K562 (cell line): ENCODE measurements at regions not wholly inside any gene's neighbourhood (a gene's known extent, or its start where the extent isn't known, plus 50 kb on each side); places are given as distances from the start of the nearest gene placed in this dataset.

ENCODE experiments used
- ATF1 ChIP-seq, 2 experiments: fragments of 450-650 bp in 1 of 2; IDR thresholded peaks; 2 replicates each; pipeline ENCODE4 v1.6.1; 2016; ENCODE audit warnings: missing compliant biosample characterization in 1 of 2, missing genetic modification characterization in 1 of 2
- CREM ChIP-seq: IDR thresholded peaks from 2 replicates; pipeline ENCODE4 v1.6.1; 2014; ENCODE audit warnings: antibody characterized with exemption, low read depth
- FOXJ2 ChIP-seq: fragments of 200-800 bp; sonication (Bioruptor generic); IDR thresholded peaks from 2 replicates; pipeline ENCODE4 v1.6.1; 2016; ENCODE audit warnings: missing genetic modification characterization, missing compliant biosample characterization
- GABPB1 ChIP-seq: sonication (generic); formaldehyde crosslinking; IDR thresholded peaks from 2 replicates; pipeline ENCODE4 v1.8.0; 2022; ENCODE audit warnings: mild to moderate bottlenecking, missing genetic modification reagents
- JUND ChIP-seq, 2 experiments: IDR thresholded peaks; 2 replicates in 1 of 2; 3 replicates in 1 of 2; pipeline ENCODE4 v1.6.1; 2011; ENCODE audit warnings: borderline replicate concordance in 2 of 2, low read depth in 2 of 2, low read length in 2 of 2, improper control_type of control experiment in 1 of 2, missing biosample characterization in 1 of 2, missing genetic modification characterization in 1 of 2, missing genetic modification reagents in 1 of 2
- MEIS2 ChIP-seq: fragments of 450-650 bp; IDR thresholded peaks from 2 replicates; pipeline ENCODE4 v1.6.1; 2014; ENCODE audit warnings: mild to moderate bottlenecking; ENCODE audit not compliant: partially characterized antibody
- XRCC4 ChIP-seq: IDR thresholded peaks from one replicate; pipeline ENCODE4 v1.6.1; 2011; ENCODE audit not compliant: insufficient read depth, insufficient read length; ENCODE audit errors: extremely low read depth
- ZNF644 ChIP-seq: fragments of 200-800 bp; sonication (Bioruptor generic); IDR thresholded peaks from 2 replicates; pipeline ENCODE4 v1.6.1; 2016; ENCODE audit warnings: low read depth, missing genetic modification characterization, missing compliant biosample characterization
- ZNF75A ChIP-seq: fragments of 450-650 bp; formaldehyde crosslinking; IDR thresholded peaks from 2 replicates; pipeline ENCODE4 v1.4.0; 2020; ENCODE audit warnings: mild to moderate bottlenecking
- ZNF778 ChIP-seq: fragments of 450-650 bp; formaldehyde crosslinking; IDR thresholded peaks from 2 replicates; pipeline ENCODE4 v1.4.0; 2020; ENCODE audit warnings: mild to moderate bottlenecking, moderate library complexity
- TF ChIP-seq, protein P1 (sequence below): sonication (generic); formaldehyde crosslinking; IDR thresholded peaks from 2 replicates; pipeline ENCODE4 v1.8.0; 2022; ENCODE audit warnings: mild to moderate bottlenecking, low read depth, missing genetic modification reagents
- TF ChIP-seq, protein P2 (sequence below): sonication (generic); IDR thresholded peaks from 2 replicates; pipeline ENCODE4 v1.6.1; 2016
- TF ChIP-seq, protein P3 (sequence below), 2 experiments: fragments of 450-650 bp; formaldehyde crosslinking in 1 of 2; IDR thresholded peaks; 2 replicates each; pipeline versions ENCODE4 v1.4.0 to v1.6.1; 2014 to 2020; ENCODE audit warnings: mild to moderate bottlenecking in 2 of 2, borderline replicate concordance in 1 of 2, low read depth in 1 of 2
- TF ChIP-seq, protein P4 (sequence below): fragments of 450-650 bp; IDR thresholded peaks from 2 replicates; pipeline ENCODE4 v1.6.1; 2016; ENCODE audit warnings: low read depth, mild to moderate bottlenecking, moderate library complexity
- TF ChIP-seq, protein P5 (sequence below), 2 experiments: fragments of 450-650 bp in 1 of 2; sonication (generic) in 1 of 2; formaldehyde crosslinking in 1 of 2; IDR thresholded peaks in 1 of 2; conservative IDR thresholded peaks in 1 of 2; 2 replicates each; pipeline versions ENCODE4 v1.6.1 to v1.8.1; 2016 to 2023; ENCODE audit warnings: mild to moderate bottlenecking in 2 of 2, moderate library complexity in 2 of 2, inconsistent platforms in 1 of 2, missing genetic modification reagents in 1 of 2

DNA sequence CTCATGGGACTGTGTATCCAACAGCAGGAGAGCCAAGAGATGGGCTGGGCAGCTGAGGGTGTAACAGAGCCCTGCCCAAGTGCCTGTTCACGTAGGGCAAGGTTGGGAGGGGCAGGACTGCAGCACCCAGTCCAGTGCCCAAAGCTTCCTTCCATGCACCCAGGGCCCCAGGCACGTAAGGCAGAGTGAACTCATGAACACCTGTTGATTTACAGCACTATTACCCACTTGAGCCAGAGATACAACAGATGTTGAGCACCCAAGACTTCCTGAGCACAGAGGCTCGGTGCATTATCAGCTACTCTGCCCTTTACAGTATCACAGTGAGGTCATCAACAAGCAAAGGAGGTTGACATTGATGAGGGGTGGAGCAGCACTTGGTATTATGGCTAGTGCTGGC is 50.2 kb upstream of the FHL2 start (continued):
- TF ChIP-seq MEIS2 (peak; percentile 69), ATF1 (CRISPR knock-in tag; IDR thresholded peaks at IDR 0.05) (no peak), ATF1 (tag; IDR thresholded peaks at IDR 0.05) (0 out of 2 replicates have a peak, but pooled peaks have one; percentile 27), ZNF75A (CRISPR knock-in tag) (no peak), JUND (IDR thresholded peaks at IDR 0.05; ENCODE audit: borderline replicate concordance, low read depth, low read length) (peak; percentile 71), JUND (tag; IDR thresholded peaks at IDR 0.05; ENCODE audit: borderline replicate concordance, low read depth, low read length) (peak; percentile 82; the same call in 2 of the 3 replicates), ZNF778 (no peak), FOXJ2 (no peak), GABPB1 (no peak), CREM (0 out of 2 replicates have a peak, but pooled peaks have one; percentile 49), ZNF644 (tag) (no peak), XRCC4 (no peak)
- TF ChIP-seq, protein P1, sequence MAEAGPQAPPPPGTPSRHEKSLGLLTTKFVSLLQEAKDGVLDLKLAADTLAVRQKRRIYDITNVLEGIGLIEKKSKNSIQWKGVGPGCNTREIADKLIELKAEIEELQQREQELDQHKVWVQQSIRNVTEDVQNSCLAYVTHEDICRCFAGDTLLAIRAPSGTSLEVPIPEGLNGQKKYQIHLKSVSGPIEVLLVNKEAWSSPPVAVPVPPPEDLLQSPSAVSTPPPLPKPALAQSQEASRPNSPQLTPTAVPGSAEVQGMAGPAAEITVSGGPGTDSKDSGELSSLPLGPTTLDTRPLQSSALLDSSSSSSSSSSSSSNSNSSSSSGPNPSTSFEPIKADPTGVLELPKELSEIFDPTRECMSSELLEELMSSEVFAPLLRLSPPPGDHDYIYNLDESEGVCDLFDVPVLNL (CRISPR knock-in tag), result no peak
- TF ChIP-seq, protein P2, sequence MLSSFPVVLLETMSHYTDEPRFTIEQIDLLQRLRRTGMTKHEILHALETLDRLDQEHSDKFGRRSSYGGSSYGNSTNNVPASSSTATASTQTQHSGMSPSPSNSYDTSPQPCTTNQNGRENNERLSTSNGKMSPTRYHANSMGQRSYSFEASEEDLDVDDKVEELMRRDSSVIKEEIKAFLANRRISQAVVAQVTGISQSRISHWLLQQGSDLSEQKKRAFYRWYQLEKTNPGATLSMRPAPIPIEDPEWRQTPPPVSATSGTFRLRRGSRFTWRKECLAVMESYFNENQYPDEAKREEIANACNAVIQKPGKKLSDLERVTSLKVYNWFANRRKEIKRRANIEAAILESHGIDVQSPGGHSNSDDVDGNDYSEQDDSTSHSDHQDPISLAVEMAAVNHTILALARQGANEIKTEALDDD, result no peak
- TF ChIP-seq, protein P3, sequence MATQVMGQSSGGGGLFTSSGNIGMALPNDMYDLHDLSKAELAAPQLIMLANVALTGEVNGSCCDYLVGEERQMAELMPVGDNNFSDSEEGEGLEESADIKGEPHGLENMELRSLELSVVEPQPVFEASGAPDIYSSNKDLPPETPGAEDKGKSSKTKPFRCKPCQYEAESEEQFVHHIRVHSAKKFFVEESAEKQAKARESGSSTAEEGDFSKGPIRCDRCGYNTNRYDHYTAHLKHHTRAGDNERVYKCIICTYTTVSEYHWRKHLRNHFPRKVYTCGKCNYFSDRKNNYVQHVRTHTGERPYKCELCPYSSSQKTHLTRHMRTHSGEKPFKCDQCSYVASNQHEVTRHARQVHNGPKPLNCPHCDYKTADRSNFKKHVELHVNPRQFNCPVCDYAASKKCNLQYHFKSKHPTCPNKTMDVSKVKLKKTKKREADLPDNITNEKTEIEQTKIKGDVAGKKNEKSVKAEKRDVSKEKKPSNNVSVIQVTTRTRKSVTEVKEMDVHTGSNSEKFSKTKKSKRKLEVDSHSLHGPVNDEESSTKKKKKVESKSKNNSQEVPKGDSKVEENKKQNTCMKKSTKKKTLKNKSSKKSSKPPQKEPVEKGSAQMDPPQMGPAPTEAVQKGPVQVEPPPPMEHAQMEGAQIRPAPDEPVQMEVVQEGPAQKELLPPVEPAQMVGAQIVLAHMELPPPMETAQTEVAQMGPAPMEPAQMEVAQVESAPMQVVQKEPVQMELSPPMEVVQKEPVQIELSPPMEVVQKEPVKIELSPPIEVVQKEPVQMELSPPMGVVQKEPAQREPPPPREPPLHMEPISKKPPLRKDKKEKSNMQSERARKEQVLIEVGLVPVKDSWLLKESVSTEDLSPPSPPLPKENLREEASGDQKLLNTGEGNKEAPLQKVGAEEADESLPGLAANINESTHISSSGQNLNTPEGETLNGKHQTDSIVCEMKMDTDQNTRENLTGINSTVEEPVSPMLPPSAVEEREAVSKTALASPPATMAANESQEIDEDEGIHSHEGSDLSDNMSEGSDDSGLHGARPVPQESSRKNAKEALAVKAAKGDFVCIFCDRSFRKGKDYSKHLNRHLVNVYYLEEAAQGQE (IDR thresholded peaks at IDR 0.05; ENCODE audit: borderline replicate concordance), result peak; percentile 5; the same call in 1 of the 2 replicates
- TF ChIP-seq, protein P3 (CRISPR knock-in tag; IDR thresholded peaks at IDR 0.05; ENCODE audit: low read depth), result no peak
- TF ChIP-seq, protein P4, sequence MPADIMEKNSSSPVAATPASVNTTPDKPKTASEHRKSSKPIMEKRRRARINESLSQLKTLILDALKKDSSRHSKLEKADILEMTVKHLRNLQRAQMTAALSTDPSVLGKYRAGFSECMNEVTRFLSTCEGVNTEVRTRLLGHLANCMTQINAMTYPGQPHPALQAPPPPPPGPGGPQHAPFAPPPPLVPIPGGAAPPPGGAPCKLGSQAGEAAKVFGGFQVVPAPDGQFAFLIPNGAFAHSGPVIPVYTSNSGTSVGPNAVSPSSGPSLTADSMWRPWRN, result no peak
- TF ChIP-seq, protein P5, sequence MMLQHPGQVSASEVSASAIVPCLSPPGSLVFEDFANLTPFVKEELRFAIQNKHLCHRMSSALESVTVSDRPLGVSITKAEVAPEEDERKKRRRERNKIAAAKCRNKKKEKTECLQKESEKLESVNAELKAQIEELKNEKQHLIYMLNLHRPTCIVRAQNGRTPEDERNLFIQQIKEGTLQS (IDR thresholded peaks at IDR 0.05), result peak; percentile 69
- TF ChIP-seq, protein P5 (CRISPR knock-in tag; conservative IDR thresholded peaks at IDR 0.05), result no peak
